ENCODE measurements at regions not wholly inside any gene's neighbourhood (a gene's known extent, or its start where the extent isn't known, plus 50 kb on each side); places are given as distances from the start of the nearest gene placed in this dataset.

DNA sequence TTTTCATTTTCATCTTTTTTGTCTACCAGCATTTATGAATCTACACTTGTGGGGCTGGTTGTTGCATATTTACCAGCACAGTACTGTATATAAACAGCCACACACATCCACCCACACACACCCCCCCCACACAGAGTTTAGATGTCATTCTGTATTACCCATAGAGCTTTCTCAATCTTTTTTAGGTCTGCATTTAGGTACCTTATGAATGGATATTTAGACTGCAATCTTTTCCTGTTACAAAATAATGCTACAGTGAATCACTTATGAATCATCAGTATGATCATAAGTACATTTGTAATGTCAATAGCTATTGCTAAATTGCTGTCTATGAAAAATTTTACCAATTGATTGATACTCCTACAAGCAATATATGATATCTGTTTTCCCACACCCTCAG, 67.3 kb upstream of the STK38L start:
- TF ChIP-seq, protein P1, sequence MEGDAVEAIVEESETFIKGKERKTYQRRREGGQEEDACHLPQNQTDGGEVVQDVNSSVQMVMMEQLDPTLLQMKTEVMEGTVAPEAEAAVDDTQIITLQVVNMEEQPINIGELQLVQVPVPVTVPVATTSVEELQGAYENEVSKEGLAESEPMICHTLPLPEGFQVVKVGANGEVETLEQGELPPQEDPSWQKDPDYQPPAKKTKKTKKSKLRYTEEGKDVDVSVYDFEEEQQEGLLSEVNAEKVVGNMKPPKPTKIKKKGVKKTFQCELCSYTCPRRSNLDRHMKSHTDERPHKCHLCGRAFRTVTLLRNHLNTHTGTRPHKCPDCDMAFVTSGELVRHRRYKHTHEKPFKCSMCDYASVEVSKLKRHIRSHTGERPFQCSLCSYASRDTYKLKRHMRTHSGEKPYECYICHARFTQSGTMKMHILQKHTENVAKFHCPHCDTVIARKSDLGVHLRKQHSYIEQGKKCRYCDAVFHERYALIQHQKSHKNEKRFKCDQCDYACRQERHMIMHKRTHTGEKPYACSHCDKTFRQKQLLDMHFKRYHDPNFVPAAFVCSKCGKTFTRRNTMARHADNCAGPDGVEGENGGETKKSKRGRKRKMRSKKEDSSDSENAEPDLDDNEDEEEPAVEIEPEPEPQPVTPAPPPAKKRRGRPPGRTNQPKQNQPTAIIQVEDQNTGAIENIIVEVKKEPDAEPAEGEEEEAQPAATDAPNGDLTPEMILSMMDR (IDR thresholded peaks at IDR 0.05) = no peak
- Mint-ChIP-seq H3K36me3 (ENCODE audit: low read depth) (no peaks in the 10 kb centered on the region), H3K4me1 (ENCODE audit: low read depth) (peaks cover 68% of the 10 kb centered on the region), H3K9me3 (ENCODE audit: low read depth) (peaks cover 7% of the 10 kb centered on the region), H3K4me3 (ENCODE audit: unreplicated experiment) (no peak overlapping the region), H3K27ac (ENCODE audit: unreplicated experiment) (peak overlapping the region; percentile 65), H3K27me3 (ENCODE audit: low read depth) (no peaks in the 10 kb centered on the region)
- DNase-seq (ENCODE audit: low spot score) = no peak

DNA sequence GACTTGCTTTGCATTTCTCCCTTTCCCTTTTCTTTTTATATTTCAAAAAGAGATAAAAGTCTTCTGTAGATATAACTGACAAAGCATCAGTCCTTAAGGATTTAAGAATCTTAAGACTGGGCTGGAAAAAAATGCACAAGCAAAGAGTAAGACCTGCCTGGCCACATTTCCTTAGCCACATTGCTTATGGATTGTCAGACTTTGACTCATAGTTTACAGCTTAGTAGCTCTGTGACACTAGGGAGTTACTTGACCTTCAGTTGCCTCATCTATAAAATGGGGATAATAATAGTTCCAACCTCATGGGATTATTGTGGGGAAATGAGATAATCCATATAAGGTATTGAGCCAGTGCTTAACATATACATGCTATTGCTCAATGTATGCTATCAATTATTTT, 66.4 kb upstream of the STK38L start:
- Mint-ChIP-seq H3K27me3 (ENCODE audit: low read depth) (no peaks in the 10 kb centered on the region), H3K27ac (ENCODE audit: unreplicated experiment) (peak overlapping the region; percentile 97), H3K36me3 (ENCODE audit: low read depth) (no peaks in the 10 kb centered on the region), H3K4me3 (ENCODE audit: unreplicated experiment) (no peak overlapping the region), H3K9me3 (ENCODE audit: low read depth) (peaks cover 2% of the 10 kb centered on the region), H3K4me1 (ENCODE audit: low read depth) (peaks cover 63% of the 10 kb centered on the region)
- TF ChIP-seq, protein P1 (IDR thresholded peaks at IDR 0.05) = no peak
- DNase-seq (ENCODE audit: low spot score) = no peak

DNA sequence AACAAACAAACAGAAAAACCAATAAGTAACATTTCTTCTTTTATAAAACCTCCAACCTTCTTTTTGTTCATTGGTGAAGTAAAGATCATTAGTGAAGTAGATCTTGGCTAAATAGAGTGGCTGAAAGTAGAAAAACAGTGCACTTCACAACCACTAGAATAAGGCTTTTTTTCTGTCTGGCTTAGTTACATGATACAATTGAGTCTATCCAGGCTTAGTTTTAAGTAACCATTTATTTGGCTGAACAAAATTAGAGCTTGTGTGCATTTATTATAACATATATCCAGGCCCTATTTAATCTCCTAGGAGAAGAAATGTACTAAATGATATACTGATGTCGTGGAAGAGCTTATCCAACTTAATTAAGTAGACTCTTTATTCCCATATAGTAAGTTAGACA, 65.8 kb upstream of the STK38L start:
- Mint-ChIP-seq H3K9me3 (ENCODE audit: low read depth) (peaks cover under 1% of the 10 kb centered on the region), H3K36me3 (ENCODE audit: low read depth) (no peaks in the 10 kb centered on the region), H3K27me3 (ENCODE audit: low read depth) (no peaks in the 10 kb centered on the region), H3K4me3 (ENCODE audit: unreplicated experiment) (no peak overlapping the region), H3K4me1 (ENCODE audit: low read depth) (peaks cover 67% of the 10 kb centered on the region), H3K27ac (ENCODE audit: unreplicated experiment) (peak overlapping the region; percentile 97)
- TF ChIP-seq, protein P1 (IDR thresholded peaks at IDR 0.05) = no peak
- DNase-seq (ENCODE audit: low spot score) = no peak

DNA sequence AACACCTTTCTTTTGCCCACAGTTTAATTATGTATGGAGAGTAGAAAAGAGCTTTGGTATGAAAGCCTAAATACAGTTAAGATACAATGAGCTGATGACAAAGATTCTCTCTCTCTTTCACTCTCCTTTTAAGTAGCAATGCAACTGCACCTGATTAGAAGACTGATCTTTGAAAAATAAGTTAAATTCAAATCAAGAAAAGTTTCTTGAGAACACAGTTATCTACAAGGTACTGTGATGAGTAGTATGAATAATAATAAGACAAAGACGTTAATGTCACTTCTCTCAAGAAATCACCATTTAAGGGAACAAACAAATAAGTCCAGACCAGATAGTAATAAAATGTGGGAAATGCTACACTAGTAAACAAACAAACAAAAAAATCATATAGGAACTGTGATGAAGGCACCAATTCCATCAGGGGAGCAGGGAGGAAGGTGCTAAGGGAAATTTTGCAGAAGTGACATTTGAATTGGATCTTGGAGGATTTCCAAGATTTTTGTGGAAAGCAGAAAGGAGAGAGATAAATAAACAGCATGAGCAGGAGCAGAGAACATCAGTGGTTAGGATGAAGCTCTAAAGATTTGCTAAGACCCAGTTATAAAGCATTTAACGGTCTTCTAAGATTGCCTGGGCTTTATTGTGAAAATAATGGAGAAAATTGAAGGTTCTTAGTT, 65.2 kb upstream of the STK38L start:
- H3K36me3 Mint-ChIP-seq (ENCODE audit: low read depth) = no peaks in the 10 kb centered on the region
- peak overlapping the region; percentile 97 for H3K27ac Mint-ChIP-seq (ENCODE audit: unreplicated experiment)
- H3K27me3 Mint-ChIP-seq (ENCODE audit: low read depth) = no peaks in the 10 kb centered on the region
- peaks cover 72% of the 10 kb centered on the region for H3K4me1 Mint-ChIP-seq (ENCODE audit: low read depth)
- H3K4me3 Mint-ChIP-seq (ENCODE audit: unreplicated experiment) = peak overlapping the region; percentile 55
- no peak for DNase-seq (ENCODE audit: low spot score)
- H3K9me3 Mint-ChIP-seq (ENCODE audit: low read depth) = no peaks in the 10 kb centered on the region
- TF ChIP-seq, protein P1 (IDR thresholded peaks at IDR 0.05) = no peak

GRCh38 chr12:27179400-27180214, 64.5 kb upstream of the STK38L start:
- Mint-ChIP-seq H3K27ac (ENCODE audit: unreplicated experiment) (peak overlapping the region; percentile 97), H3K36me3 (ENCODE audit: low read depth) (no peaks in the 10 kb centered on the region), H3K27me3 (ENCODE audit: low read depth) (no peaks in the 10 kb centered on the region), H3K4me3 (ENCODE audit: unreplicated experiment) (peak overlapping the region; percentile 55), H3K4me1 (ENCODE audit: low read depth) (peaks cover 79% of the 10 kb centered on the region), H3K9me3 (ENCODE audit: low read depth) (no peaks in the 10 kb centered on the region)
- DNase-seq (ENCODE audit: low spot score) = no peak
- TF ChIP-seq, protein P1 (IDR thresholded peaks at IDR 0.05) = no peak

Data from chondrocyte (in vitro differentiated cells).